Gastrocnemius medialis (tissue), 4 donors: ENCODE measurements at regions not wholly inside any gene's neighbourhood (a gene's known extent, or its start where the extent isn't known, plus 50 kb on each side); places are given as distances from the start of the nearest gene placed in this dataset.

ENCODE experiments used
- ATAC-seq, 2 donors: fragments of 150-250 bp; one replicate each; pipeline ENCODE4 v1.9.1; 2016
- DNase-seq, 2 donors: peaks; one replicate each; pipeline ENCODE4 v3.0.0-alpha.2; 2019
- H3K27ac ChIP-seq, 4 donors: fragments of 200-600 bp; sonication (generic); 1 replicate in 1 of 4; 2 replicates in 3 of 4; pipeline ENCODE4 v1.5.1; 2016 to 2018; ENCODE audit warnings: mild to moderate bottlenecking in 2 of 4, moderate library complexity in 1 of 4
- H3K27me3 ChIP-seq, 3 donors: fragments of 200-600 bp; sonication (generic) in 2 of 3; 1 replicate in 1 of 3; 2 replicates in 2 of 3; pipeline versions ENCODE4 v1.5.1 to v1.6.0; 2016 to 2019; ENCODE audit warnings: mild to moderate bottlenecking in 1 of 3, moderate library complexity in 1 of 3
- H3K36me3 ChIP-seq, 2 donors: fragments of 200-600 bp; sonication (generic) in 1 of 2; one replicate each; pipeline ENCODE4 v1.5.1; 2017 to 2018
- H3K4me1 ChIP-seq, 2 donors: fragments of 200-600 bp; sonication (generic) in 1 of 2; one replicate each; pipeline ENCODE4 v1.5.1; 2016 to 2017; ENCODE audit warnings: mild to moderate bottlenecking in 2 of 2
- H3K4me3 ChIP-seq, 4 donors: fragments of 200-600 bp; sonication (generic) in 3 of 4; 1 replicate in 1 of 4; 2 replicates in 3 of 4; pipeline ENCODE4 v1.5.1; 2016 to 2019; ENCODE audit warnings: mild to moderate bottlenecking in 2 of 4
- H3K9me3 ChIP-seq, 3 donors: fragments of 200-600 bp; sonication (generic) in 2 of 3; 1 replicate in 1 of 3; 2 replicates in 2 of 3; pipeline ENCODE4 v1.5.1; 2016 to 2019
- POLR2A ChIP-seq, 2 donors: fragments of 450-650 bp; IDR thresholded peaks; one replicate each; pipeline ENCODE4 v1.6.1; 2017; ENCODE audit warnings: antibody characterized with exemption in 2 of 2, mild to moderate bottlenecking in 2 of 2, moderate library complexity in 2 of 2
- in situ Hi-C, 4 donors: fragments of 200-750 bp; cut with MboI; loops; one replicate each; pipeline versions ENCODE4 v1.15.0 to v1.8.0; 2017; ENCODE audit warnings: low sequenced_read_pairs in 4 of 4
- intact Hi-C: fragments of 100-400 bp; cut with DNase I; formaldehyde crosslinking; loops from one replicate; pipeline ENCODE4 v1.15.1; 2023; ENCODE audit warnings: low total_unique reads
- TF ChIP-seq, protein P1 (sequence below), 5 experiments: fragments of 450-650 bp in 3 of 5; fragments of 200-600 bp in 2 of 5; sonication (generic) in 2 of 5; IDR thresholded peaks in 4 of 5; conservative IDR thresholded peaks in 1 of 5; 1 replicate in 4 of 5; 2 replicates in 1 of 5; pipeline ENCODE4 v1.5.1; 2016 to 2019; ENCODE audit warnings: antibody characterized with exemption in 5 of 5, mild to moderate bottlenecking in 3 of 5, moderate library complexity in 3 of 5

DNA sequence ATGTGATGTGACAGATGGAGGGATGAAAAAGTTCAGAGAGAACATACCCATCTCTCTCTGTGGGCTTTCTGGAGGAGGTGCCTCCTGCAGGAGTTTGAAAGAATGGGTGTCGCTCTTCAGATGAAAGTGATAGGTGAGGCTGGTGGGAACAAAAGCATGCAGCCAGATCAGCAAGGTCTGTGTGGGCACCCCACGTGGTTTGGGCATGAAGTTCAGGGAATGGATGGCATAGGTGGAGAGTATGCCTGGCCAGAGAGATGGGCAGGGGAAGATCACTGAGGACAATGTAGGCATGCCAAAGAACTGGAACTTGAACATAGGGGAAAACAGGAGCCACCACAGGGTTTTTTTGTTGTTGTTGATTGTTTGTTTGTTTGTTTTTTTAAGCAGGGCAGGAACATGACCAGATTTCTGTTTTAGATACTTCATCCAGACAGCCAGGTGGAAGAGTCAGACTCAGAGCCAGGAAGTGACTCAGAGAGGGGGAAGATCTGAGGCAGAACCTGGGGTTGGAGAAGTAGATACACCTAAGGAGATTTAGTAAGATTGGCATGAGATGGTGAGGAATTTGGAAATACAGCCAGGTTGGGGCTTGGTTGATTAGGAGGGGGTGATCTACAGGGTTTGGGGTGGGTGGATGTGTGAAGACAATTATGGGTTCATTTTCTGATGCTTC, 64.8 kb upstream of the CLSTN2 start:
- ATAC-seq: no peak
- TF ChIP-seq, protein P1, sequence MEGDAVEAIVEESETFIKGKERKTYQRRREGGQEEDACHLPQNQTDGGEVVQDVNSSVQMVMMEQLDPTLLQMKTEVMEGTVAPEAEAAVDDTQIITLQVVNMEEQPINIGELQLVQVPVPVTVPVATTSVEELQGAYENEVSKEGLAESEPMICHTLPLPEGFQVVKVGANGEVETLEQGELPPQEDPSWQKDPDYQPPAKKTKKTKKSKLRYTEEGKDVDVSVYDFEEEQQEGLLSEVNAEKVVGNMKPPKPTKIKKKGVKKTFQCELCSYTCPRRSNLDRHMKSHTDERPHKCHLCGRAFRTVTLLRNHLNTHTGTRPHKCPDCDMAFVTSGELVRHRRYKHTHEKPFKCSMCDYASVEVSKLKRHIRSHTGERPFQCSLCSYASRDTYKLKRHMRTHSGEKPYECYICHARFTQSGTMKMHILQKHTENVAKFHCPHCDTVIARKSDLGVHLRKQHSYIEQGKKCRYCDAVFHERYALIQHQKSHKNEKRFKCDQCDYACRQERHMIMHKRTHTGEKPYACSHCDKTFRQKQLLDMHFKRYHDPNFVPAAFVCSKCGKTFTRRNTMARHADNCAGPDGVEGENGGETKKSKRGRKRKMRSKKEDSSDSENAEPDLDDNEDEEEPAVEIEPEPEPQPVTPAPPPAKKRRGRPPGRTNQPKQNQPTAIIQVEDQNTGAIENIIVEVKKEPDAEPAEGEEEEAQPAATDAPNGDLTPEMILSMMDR (IDR thresholded peaks at IDR 0.05 in 4 of 5, conservative IDR thresholded peaks at IDR 0.05 in 1 of 5): no peak
- TF ChIP-seq POLR2A (IDR thresholded peaks at IDR 0.05): no peak
- in situ Hi-C loops (no loop called here), intact Hi-C loops (no loop called here)
- no peak for DNase-seq
- H3K4me3 ChIP-seq: no peak overlapping the region
- H3K36me3 ChIP-seq: no peaks in the 10 kb centered on the region
- H3K9me3 ChIP-seq: no peaks in the 10 kb centered on the region
- H3K27ac ChIP-seq: no peak overlapping the region
- no peaks in the 10 kb centered on the region for H3K4me1 ChIP-seq
- H3K27me3 ChIP-seq: no peaks in the 10 kb centered on the region

DNA sequence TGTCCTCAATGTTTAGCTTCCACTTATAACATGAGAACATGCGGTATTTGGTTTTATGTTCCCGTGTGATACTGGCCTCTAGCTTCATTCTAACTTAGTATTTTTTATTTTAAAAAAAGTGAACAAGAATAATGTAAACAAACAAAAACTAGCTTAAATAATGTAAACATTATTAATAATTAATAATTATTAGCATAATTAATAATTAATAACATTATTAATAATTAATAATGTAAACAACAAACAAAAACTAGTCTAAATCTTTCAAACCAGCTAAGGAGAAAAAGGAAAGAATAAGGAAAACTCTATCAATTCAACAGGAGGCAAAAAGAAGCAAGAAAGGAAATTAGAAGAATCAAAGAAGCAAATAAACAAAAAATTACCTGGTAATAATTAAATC, 66.2 kb upstream of the CLSTN2 start:
- H3K4me3 ChIP-seq: no peak overlapping the region
- ATAC-seq: no peak
- TF ChIP-seq, protein P1 (IDR thresholded peaks at IDR 0.05 in 4 of 5, conservative IDR thresholded peaks at IDR 0.05 in 1 of 5): no peak
- no peak for TF ChIP-seq POLR2A (IDR thresholded peaks at IDR 0.05)

DNA sequence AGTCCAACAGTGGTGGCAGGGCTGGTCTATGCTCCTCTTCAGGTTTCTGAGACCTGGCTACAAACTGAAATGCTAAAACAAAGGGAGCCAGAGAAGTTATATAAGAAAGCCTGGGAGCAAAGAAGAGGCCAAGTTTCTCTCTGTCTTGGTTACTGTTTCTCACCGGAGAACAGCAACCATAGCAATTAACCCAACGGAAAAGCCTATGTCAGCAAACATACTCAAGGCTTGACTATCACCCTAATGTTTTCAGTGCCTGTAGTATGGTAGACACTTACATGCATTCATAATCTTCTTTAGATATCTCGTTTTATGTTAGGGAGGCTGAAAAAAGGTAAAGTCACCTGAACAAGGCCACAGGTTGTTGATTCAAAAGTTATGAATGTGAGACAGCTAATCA, 86.3 kb upstream of the CLSTN2 start:
- intact Hi-C loops (no loop called here), in situ Hi-C loops (no loop called here)
- Histone ChIP-seq H3K27me3 (no peaks in the 10 kb centered on the region), H3K36me3 (no peaks in the 10 kb centered on the region), H3K27ac (no peak overlapping the region), H3K4me1 (no peaks in the 10 kb centered on the region), H3K9me3 (no peaks in the 10 kb centered on the region), H3K4me3 (no peak overlapping the region)
- TF ChIP-seq, protein P1 (IDR thresholded peaks at IDR 0.05 in 4 of 5, conservative IDR thresholded peaks at IDR 0.05 in 1 of 5): no peak
- TF ChIP-seq POLR2A (IDR thresholded peaks at IDR 0.05): no peak
- ATAC-seq (no peak), DNase-seq (no peak)

More for the DNA sequence above, 66.2 kb upstream of the CLSTN2 start:
- intact Hi-C loops: no loop called here
- in situ Hi-C loops: no loop called here
- DNase-seq: no peak
- Histone ChIP-seq H3K27me3 (no peaks in the 10 kb centered on the region), H3K4me1 (no peaks in the 10 kb centered on the region), H3K36me3 (no peaks in the 10 kb centered on the region), H3K27ac (no peak overlapping the region), H3K9me3 (no peaks in the 10 kb centered on the region)

DNA sequence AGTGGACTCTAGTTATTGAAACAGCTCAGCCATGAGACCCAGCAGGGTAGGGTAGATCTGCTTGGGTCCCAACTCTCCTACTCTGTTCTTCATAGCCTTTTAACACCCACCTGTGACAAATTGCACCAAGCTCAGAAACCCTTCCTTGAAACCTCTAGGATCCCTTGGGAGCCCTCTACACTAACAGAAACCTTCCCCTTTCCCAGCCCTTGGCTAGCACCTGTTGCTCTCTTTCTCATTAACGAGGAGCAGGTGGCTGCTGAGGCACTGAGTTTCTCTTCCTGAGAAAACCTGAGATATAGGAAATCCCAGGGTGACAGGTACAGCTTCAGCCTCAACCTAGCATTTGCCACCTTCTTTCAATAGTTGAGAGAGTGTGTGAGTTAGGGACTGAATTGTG, 88.3 kb upstream of the CLSTN2 start:
- intact Hi-C loops: no loop called here

More for the DNA sequence above, 88.3 kb upstream of the CLSTN2 start:
- Histone ChIP-seq H3K27me3 (no peaks in the 10 kb centered on the region), H3K27ac (no peak overlapping the region), H3K4me1 (no peaks in the 10 kb centered on the region), H3K36me3 (no peaks in the 10 kb centered on the region), H3K9me3 (no peaks in the 10 kb centered on the region), H3K4me3 (no peak overlapping the region)
- in situ Hi-C loops: no loop called here
- no peak for ATAC-seq
- no peak for TF ChIP-seq POLR2A (IDR thresholded peaks at IDR 0.05)
- TF ChIP-seq, protein P1 (IDR thresholded peaks at IDR 0.05 in 4 of 5, conservative IDR thresholded peaks at IDR 0.05 in 1 of 5): no peak
- DNase-seq: no peak
